WI38 (cell line): ENCODE measurements at regions not wholly inside any gene's neighbourhood (a gene's known extent, or its start where the extent isn't known, plus 50 kb on each side); places are given as distances from the start of the nearest gene placed in this dataset.

Source experiments
- H3K4me3 ChIP-seq: 2 replicates; pipeline ENCODE4 v1.5.1; 2011; ENCODE audit warnings: low read depth, mild to moderate bottlenecking, control low read depth, low read length
- TF ChIP-seq, protein P1 (sequence below): IDR thresholded peaks from 2 replicates; pipeline ENCODE4 v1.5.1; 2012; ENCODE audit warnings: low read depth, mild to moderate bottlenecking, control low read depth, low read length

- no peak overlapping the region for H3K4me3 ChIP-seq
- TF ChIP-seq, protein P1, sequence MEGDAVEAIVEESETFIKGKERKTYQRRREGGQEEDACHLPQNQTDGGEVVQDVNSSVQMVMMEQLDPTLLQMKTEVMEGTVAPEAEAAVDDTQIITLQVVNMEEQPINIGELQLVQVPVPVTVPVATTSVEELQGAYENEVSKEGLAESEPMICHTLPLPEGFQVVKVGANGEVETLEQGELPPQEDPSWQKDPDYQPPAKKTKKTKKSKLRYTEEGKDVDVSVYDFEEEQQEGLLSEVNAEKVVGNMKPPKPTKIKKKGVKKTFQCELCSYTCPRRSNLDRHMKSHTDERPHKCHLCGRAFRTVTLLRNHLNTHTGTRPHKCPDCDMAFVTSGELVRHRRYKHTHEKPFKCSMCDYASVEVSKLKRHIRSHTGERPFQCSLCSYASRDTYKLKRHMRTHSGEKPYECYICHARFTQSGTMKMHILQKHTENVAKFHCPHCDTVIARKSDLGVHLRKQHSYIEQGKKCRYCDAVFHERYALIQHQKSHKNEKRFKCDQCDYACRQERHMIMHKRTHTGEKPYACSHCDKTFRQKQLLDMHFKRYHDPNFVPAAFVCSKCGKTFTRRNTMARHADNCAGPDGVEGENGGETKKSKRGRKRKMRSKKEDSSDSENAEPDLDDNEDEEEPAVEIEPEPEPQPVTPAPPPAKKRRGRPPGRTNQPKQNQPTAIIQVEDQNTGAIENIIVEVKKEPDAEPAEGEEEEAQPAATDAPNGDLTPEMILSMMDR, result no peak
These were observed 191.8 kb upstream of the SAMSN1 start for GRCh38 chr21:14737922-14738321.

DNA sequence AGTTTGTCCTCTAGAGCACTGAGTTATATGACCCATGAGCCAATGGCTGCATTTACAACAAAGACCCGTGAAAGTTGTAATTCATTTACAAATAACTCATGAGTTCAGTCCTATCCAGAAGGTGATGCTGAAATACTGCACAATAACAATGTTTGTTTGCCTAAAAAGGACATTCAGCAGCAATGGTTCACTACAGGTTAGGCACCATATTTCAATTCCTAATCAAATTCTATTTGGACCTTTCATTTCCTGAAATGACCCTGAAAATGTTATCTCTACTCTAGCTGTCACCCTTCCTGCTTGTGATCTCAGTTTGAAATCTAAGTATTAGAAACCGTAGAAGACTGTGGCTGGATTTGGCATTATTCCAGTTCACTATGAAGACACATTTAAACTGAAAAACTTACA, 191.2 kb upstream of the SAMSN1 start:
- TF ChIP-seq, protein P1, result no peak
- no peak overlapping the region for H3K4me3 ChIP-seq

- TF ChIP-seq, protein P1, result no peak
These were observed 190.6 kb upstream of the SAMSN1 start for GRCh38 chr21:14736672-14737071.

DNA sequence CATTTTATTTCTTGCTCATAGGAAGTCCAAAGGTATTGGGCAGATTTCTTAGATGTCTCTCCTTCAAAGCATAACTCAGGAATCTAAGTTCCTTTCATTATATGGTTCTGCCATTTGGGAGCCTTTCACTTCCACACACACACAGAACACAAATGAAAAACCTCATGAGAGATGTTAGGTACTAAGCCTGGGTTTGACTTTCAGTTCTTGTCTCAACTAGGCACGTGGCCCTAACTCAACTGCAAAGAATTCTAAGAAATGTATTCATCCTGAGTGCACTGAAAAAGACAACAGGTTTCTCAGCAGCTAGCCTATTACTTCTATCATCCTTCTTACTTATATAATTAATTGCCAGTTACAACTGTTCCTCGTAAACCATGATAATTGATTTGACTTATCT, 190.0 kb upstream of the SAMSN1 start:
- TF ChIP-seq, protein P1, result no peak
- no peak overlapping the region for H3K4me3 ChIP-seq

More at GRCh38 chr21:14736672-14737071, 190.6 kb upstream of the SAMSN1 start:
- H3K4me3 ChIP-seq, result no peak overlapping the region

- TF ChIP-seq, protein P1, result no peak
- no peak overlapping the region for H3K4me3 ChIP-seq
These were observed 188.7 kb upstream of the SAMSN1 start for GRCh38 chr21:14734833-14735232.

- TF ChIP-seq, protein P1, result no peak
These were observed 188.1 kb upstream of the SAMSN1 start for GRCh38 chr21:14734191-14734590.

GRCh38 chr21:14725219-14725618, 179.1 kb upstream of the SAMSN1 start:
- H3K4me3 ChIP-seq, result no peak overlapping the region
- TF ChIP-seq, protein P1, result no peak

More at GRCh38 chr21:14734191-14734590, 188.1 kb upstream of the SAMSN1 start:
- H3K4me3 ChIP-seq, result no peak overlapping the region
